SU-DHL-6 (cell line): ENCODE measurements at regions not wholly inside any gene's neighbourhood (a gene's known extent, or its start where the extent isn't known, plus 50 kb on each side); places are given as distances from the start of the nearest gene placed in this dataset.

Experiments
- H2AFZ ChIP-seq: fragments of 200-600 bp; sonication (generic); 2 replicates; pipeline ENCODE4 v1.6.1; 2014; ENCODE audit warnings: low read depth, mild to moderate bottlenecking, moderate library complexity, mixed read lengths, antibody characterized with exemption, low read length; ENCODE audit not compliant: severe bottlenecking
- H3F3A ChIP-seq: fragments of 200-600 bp; shearing (Covaris generic); 2 replicates; pipeline ENCODE4 v1.6.0; 2016; ENCODE audit warnings: antibody characterized with exemption, mild to moderate bottlenecking; ENCODE audit not compliant: insufficient read depth
- H3K27ac ChIP-seq: fragments of 200-600 bp; sonication (generic); 2 replicates; pipeline ENCODE4 v1.5.1; 2016; ENCODE audit warnings: low read depth, mild to moderate bottlenecking, low read length, moderate library complexity, mixed read lengths
- H3K27me3 ChIP-seq: fragments of 200-600 bp; sonication (generic), shearing (Covaris generic); 2 replicates; pipeline ENCODE4 v1.6.0; 2014; ENCODE audit warnings: mild to moderate bottlenecking, low read length
- H3K36me3 ChIP-seq: fragments of 200-600 bp; sonication (generic); 2 replicates; pipeline ENCODE4 v1.6.1; 2014; ENCODE audit warnings: mild to moderate bottlenecking, low read length, mixed read lengths
- H3K4me2 ChIP-seq: fragments of 300-600, 200-600 bp; shearing (Covaris generic), sonication (generic); 2 replicates; pipeline ENCODE4 v1.6.0; 2014; ENCODE audit warnings: low read length, low read depth, mild to moderate bottlenecking; ENCODE audit not compliant: poor library complexity, severe bottlenecking
- H3K4me3 ChIP-seq: fragments of 200-600 bp; sonication (generic); 2 replicates; pipeline ENCODE4 v1.5.1; 2014; ENCODE audit warnings: antibody characterized with exemption, low read length, mild to moderate bottlenecking, mixed read lengths; ENCODE audit not compliant: insufficient read depth, poor library complexity, severe bottlenecking
- H3K79me2 ChIP-seq: fragments of 200-600 bp; sonication (generic); 2 replicates; pipeline ENCODE4 v1.6.1; 2014; ENCODE audit warnings: mild to moderate bottlenecking, low read length, moderate library complexity; ENCODE audit not compliant: insufficient read depth
- H3K9ac ChIP-seq: fragments of 200-600 bp; sonication (generic); 2 replicates; pipeline ENCODE4 v1.7.0; 2014; ENCODE audit warnings: mild to moderate bottlenecking, low read length
- H3K9me2 ChIP-seq: fragments of 200-600 bp; sonication (generic); replicated peaks from 2 replicates; pipeline ENCODE4 v1.6.1; 2014; ENCODE audit warnings: low read length; ENCODE audit not compliant: insufficient read depth
- H3K9me3 ChIP-seq: fragments of 200-600 bp; sonication (generic); 2 replicates; pipeline ENCODE4 v1.6.1; 2014; ENCODE audit warnings: low read length, mixed read lengths; ENCODE audit not compliant: insufficient read depth
- H4K20me1 ChIP-seq: fragments of 200-600 bp; sonication (generic); 2 replicates; pipeline ENCODE4 v1.6.1; 2014; ENCODE audit warnings: low read depth, mild to moderate bottlenecking, antibody characterized with exemption, low read length, moderate library complexity, mixed read lengths
- EZH2phosphoT487 ChIP-seq: fragments of 200-600 bp; sonication (generic), shearing (Covaris generic); conservative IDR thresholded peaks from 2 replicates; pipeline ENCODE4 v1.6.1; 2018; ENCODE audit warnings: mild to moderate bottlenecking, antibody characterized with exemption, low read length, moderate library complexity, mixed read lengths
- TF ChIP-seq, protein P1 (sequence below): fragments of 200-600 bp; sonication (generic); IDR thresholded peaks from one replicate; pipeline ENCODE4 v1.5.1; 2017; ENCODE audit warnings: antibody characterized with exemption, mild to moderate bottlenecking, low read length, moderate library complexity; ENCODE audit not compliant: insufficient read depth, poor library complexity, severe bottlenecking

DNA sequence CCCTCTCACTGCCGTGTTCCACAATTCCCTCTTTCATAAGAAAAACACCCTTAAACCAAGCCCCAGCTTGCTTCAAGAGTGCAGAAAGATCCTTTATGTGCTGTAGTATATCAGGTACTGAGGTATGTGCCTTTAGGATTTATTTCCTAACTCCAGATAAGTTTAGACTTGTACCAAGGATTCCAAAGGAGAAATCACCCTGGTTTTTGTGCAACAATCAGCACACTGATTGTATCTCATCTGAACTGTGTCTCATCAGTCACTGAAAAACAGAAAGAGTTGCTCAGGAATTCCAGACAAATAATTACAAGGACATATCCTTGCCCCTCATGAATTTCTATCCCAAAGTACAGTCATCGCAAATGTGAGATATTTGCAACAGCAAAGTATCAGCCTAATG is 77.2 kb upstream of the PTPRZ1 start:
- H4K20me1 ChIP-seq, result no peaks in the 10 kb centered on the region
- no peak for TF ChIP-seq EZH2phosphoT487
- TF ChIP-seq, protein P1, sequence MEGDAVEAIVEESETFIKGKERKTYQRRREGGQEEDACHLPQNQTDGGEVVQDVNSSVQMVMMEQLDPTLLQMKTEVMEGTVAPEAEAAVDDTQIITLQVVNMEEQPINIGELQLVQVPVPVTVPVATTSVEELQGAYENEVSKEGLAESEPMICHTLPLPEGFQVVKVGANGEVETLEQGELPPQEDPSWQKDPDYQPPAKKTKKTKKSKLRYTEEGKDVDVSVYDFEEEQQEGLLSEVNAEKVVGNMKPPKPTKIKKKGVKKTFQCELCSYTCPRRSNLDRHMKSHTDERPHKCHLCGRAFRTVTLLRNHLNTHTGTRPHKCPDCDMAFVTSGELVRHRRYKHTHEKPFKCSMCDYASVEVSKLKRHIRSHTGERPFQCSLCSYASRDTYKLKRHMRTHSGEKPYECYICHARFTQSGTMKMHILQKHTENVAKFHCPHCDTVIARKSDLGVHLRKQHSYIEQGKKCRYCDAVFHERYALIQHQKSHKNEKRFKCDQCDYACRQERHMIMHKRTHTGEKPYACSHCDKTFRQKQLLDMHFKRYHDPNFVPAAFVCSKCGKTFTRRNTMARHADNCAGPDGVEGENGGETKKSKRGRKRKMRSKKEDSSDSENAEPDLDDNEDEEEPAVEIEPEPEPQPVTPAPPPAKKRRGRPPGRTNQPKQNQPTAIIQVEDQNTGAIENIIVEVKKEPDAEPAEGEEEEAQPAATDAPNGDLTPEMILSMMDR, result no peak
- H3K27ac ChIP-seq, result no peak overlapping the region
- H3K9me2 ChIP-seq, result no peaks in the 10 kb centered on the region
- H3K9me3 ChIP-seq, result no peaks in the 10 kb centered on the region
- H3K9ac ChIP-seq, result no peak overlapping the region
- H3K4me3 ChIP-seq, result no peak overlapping the region
- no peak overlapping the region for H3K4me2 ChIP-seq
- H3K79me2 ChIP-seq, result no peaks in the 10 kb centered on the region
- no peaks in the 10 kb centered on the region for H3K27me3 ChIP-seq
- no peaks in the 10 kb centered on the region for H3K36me3 ChIP-seq
- no peaks in the 10 kb centered on the region for H3F3A ChIP-seq
- H2AFZ ChIP-seq, result no peak overlapping the region

DNA sequence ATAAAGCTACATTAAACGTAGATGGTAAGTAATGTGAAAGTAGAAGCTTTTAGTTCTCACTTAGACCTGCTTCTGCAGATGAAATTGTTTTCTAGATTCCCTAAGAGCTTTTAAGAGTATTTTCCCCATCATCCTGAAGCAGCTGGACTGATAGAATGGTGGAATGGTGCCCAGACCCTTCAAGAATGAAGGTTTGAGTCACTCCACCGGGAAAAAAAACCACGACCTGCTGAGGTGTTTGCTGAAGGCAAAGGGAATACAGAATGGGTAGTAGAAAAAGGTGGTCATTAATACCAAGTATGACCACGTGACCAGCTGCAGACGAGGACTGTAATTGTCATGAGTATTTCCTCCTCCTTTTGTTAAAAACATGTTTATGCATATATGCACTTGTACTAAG is 79.2 kb upstream of the PTPRZ1 start:
- H3K9ac ChIP-seq, result no peak overlapping the region
- H3K4me2 ChIP-seq, result no peak overlapping the region
- no peak overlapping the region for H3K4me3 ChIP-seq
- H3K9me3 ChIP-seq, result no peaks in the 10 kb centered on the region
- H4K20me1 ChIP-seq, result no peaks in the 10 kb centered on the region
- H3K27me3 ChIP-seq, result no peaks in the 10 kb centered on the region
- H3K79me2 ChIP-seq, result no peaks in the 10 kb centered on the region
- H3F3A ChIP-seq, result no peaks in the 10 kb centered on the region
- no peaks in the 10 kb centered on the region for H3K36me3 ChIP-seq
- H3K27ac ChIP-seq, result no peak overlapping the region
- TF ChIP-seq EZH2phosphoT487, result no peak
- TF ChIP-seq, protein P1, result no peak
- no peaks in the 10 kb centered on the region for H3K9me2 ChIP-seq
- H2AFZ ChIP-seq, result no peak overlapping the region

DNA sequence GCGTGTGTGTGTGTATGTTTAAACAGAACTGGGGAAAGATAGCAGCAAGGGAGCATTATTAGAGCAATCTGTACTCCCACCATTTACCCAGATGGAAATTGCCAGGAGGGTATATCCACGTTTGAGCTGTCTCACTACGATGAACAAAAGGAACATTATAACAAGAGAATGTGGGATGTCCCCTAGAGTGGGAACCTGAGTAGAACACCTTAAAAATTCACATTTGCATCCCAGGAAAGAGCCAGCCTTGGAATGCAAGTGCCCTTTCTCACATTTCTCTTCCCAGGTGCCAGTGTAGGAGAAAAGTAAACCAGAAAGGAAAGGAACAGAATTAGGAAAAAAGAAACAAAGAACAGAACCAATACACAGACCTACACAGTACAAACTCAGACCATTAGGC is 95.3 kb upstream of the PTPRZ1 start:
- TF ChIP-seq, protein P1, result no peak
- TF ChIP-seq EZH2phosphoT487, result no peak
- Histone ChIP-seq H3K79me2 (no peaks in the 10 kb centered on the region), H2AFZ (no peak overlapping the region), H3K27me3 (no peaks in the 10 kb centered on the region), H3F3A (no peaks in the 10 kb centered on the region), H3K9me3 (no peaks in the 10 kb centered on the region), H3K36me3 (no peaks in the 10 kb centered on the region), H3K4me3 (no peak overlapping the region), H3K9me2 (no peaks in the 10 kb centered on the region), H3K9ac (no peak overlapping the region), H4K20me1 (no peaks in the 10 kb centered on the region), H3K27ac (no peak overlapping the region), H3K4me2 (no peak overlapping the region)

DNA sequence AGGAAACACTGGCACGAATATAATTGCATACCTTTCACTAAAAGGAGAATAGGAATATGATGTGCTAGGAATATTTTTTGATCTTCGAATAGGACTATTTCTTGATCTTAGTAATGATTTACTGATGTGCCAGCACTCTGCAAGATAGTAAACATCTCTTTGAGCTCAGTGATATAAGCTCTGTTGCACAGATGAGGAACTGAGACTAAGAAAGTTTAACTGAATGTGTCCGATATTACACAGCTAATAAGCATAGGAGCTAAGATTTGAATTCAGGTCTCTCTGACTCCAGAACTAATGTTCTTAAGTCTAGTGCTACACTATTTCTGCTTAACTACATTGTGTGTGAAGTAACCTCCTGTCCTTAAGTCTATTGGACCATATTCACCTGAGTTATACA is 98.4 kb upstream of the PTPRZ1 start:
- H3K9me3 ChIP-seq, result no peaks in the 10 kb centered on the region
- no peaks in the 10 kb centered on the region for H3K27me3 ChIP-seq
- no peak overlapping the region for H3K9ac ChIP-seq
- no peaks in the 10 kb centered on the region for H3K9me2 ChIP-seq
- H3K27ac ChIP-seq, result no peak overlapping the region
- H3K36me3 ChIP-seq, result no peaks in the 10 kb centered on the region
- no peaks in the 10 kb centered on the region for H3K79me2 ChIP-seq
- TF ChIP-seq EZH2phosphoT487, result no peak
- TF ChIP-seq, protein P1, result no peak
- H3K4me3 ChIP-seq, result no peak overlapping the region
- no peak overlapping the region for H3K4me2 ChIP-seq
- no peaks in the 10 kb centered on the region for H3F3A ChIP-seq
- H2AFZ ChIP-seq, result no peak overlapping the region
- H4K20me1 ChIP-seq, result no peaks in the 10 kb centered on the region
